NCI-H1417 (cell line): ENCODE measurements at regions not wholly inside any gene's neighbourhood (a gene's known extent, or its start where the extent isn't known, plus 50 kb on each side); places are given as distances from the start of the nearest gene placed in this dataset.
"Not testable (repeated sequence)": the region's sequence is repeated elsewhere in the genome, so short reads cannot be mapped to it uniquely, and the experiment has no call there.

Experiments
- DNase-seq, 3 experiments: peaks; one replicate each; lab custom pipeline; 2025; lab: John Stamatoyannopoulos, UW

- DNase-seq: no peak
These were observed 278.0 kb downstream of the ZBBX start for GRCh38 chr3:167102071-167102470.

GRCh38 chr3:167100651-167101050 is 279.4 kb downstream of the ZBBX start:
- no peak for DNase-seq

- DNase-seq: no peak
These were observed 279.9 kb downstream of the ZBBX start for GRCh38 chr3:167100200-167100599.

- DNase-seq: no peak
These were observed 284.1 kb downstream of the ZBBX start for GRCh38 chr3:167095976-167096375.

GRCh38 chr3:167094632-167095031 is 285.5 kb downstream of the ZBBX start:
- no peak for DNase-seq

GRCh38 chr3:167091226-167091625 is 288.9 kb downstream of the ZBBX start:
- no peak for DNase-seq

GRCh38 chr3:167084545-167084944 is 295.6 kb downstream of the ZBBX start:
- DNase-seq: no peak

- DNase-seq: no peak
These were observed 302.0 kb downstream of the ZBBX start for GRCh38 chr3:167078070-167078622.

GRCh38 chr3:167067787-167068161 is 312.3 kb downstream of the ZBBX start:
- DNase-seq: no peak

GRCh38 chr3:167066977-167067786 is 312.9 kb downstream of the ZBBX start:
- DNase-seq: peak; percentile 87 to 98 (median 95)

- peak in 1 of 3 experiments; percentile 76 for DNase-seq
These were observed 322.5 kb downstream of the ZBBX start for GRCh38 chr3:167057581-167057980.

GRCh38 chr3:167054926-167055325 is 325.2 kb downstream of the ZBBX start:
- no peak for DNase-seq

GRCh38 chr3:167051421-167051820 is 328.7 kb downstream of the ZBBX start:
- DNase-seq: peak in 1 of 3 experiments; percentile 35

GRCh38 chr3:167033866-167034265 is 346.2 kb downstream of the ZBBX start:
- peak in 1 of 3 experiments; percentile 56 for DNase-seq

GRCh38 chr3:167032267-167032876 is 347.7 kb downstream of the ZBBX start:
- DNase-seq: peak; percentile 66 to 89 (median 67)

- DNase-seq: no peak
These were observed 348.6 kb downstream of the ZBBX start for GRCh38 chr3:167031364-167032049.

- DNase-seq: peak in 1 of 3 experiments; percentile 62
These were observed 349.9 kb downstream of the ZBBX start for GRCh38 chr3:167030082-167030725.

GRCh38 chr3:167019503-167019902 is 360.6 kb downstream of the ZBBX start:
- DNase-seq: not testable (repeated sequence)

GRCh38 chr3:167018591-167019111 is 361.4 kb downstream of the ZBBX start:
- not testable (repeated sequence) for DNase-seq

- DNase-seq: no peak
These were observed 367.4 kb downstream of the ZBBX start for GRCh38 chr3:167012691-167013090.

- DNase-seq: peak in 1 of 3 experiments; percentile 61
These were observed 371.3 kb downstream of the ZBBX start for GRCh38 chr3:167008791-167009190.

GRCh38 chr3:167001374-167001773 is 378.7 kb downstream of the ZBBX start:
- DNase-seq: no peak
